Astrocyte (in vitro differentiated cells and primary cell): ENCODE measurements at regions not wholly inside any gene's neighbourhood (a gene's known extent, or its start where the extent isn't known, plus 50 kb on each side); places are given as distances from the start of the nearest gene placed in this dataset.

ENCODE experiments used
- DNase-seq: peaks from one replicate; pipeline ENCODE4 v3.0.0-alpha.2; 2010; ENCODE audit warnings: low read depth
- FAIRE-seq: peaks from 2 replicates; lab custom pipeline; 2011; peaks lifted over from hg19 to GRCh38; lab: Jason Lieb, UNC
- H2AFZ ChIP-seq: 2 replicates; pipeline ENCODE4 v1.6.0; 2012; ENCODE audit warnings: low read depth, low read length, inconsistent platforms
- H3K27ac ChIP-seq: 2 replicates; pipeline ENCODE4 v1.5.1; 2011; ENCODE audit warnings: low read depth, low read length, inconsistent platforms
- H3K27me3 ChIP-seq: 2 replicates; pipeline ENCODE4 v1.6.0; 2011; ENCODE audit warnings: low read length, inconsistent platforms; ENCODE audit not compliant: insufficient read depth
- H3K36me3 ChIP-seq: 2 replicates; pipeline ENCODE4 v1.5.1; 2011; ENCODE audit warnings: low read length, inconsistent platforms; ENCODE audit not compliant: insufficient read depth
- H3K4me1 ChIP-seq: 2 replicates; pipeline ENCODE4 v1.5.1; 2011; ENCODE audit warnings: low read length, inconsistent platforms; ENCODE audit not compliant: insufficient read depth
- H3K4me2 ChIP-seq: 2 replicates; pipeline ENCODE4 v1.6.0; 2012; ENCODE audit warnings: low read length, inconsistent platforms
- H3K4me3 ChIP-seq: 2 replicates; pipeline ENCODE4 v1.5.1; 2011; ENCODE audit warnings: low read depth, mild to moderate bottlenecking, low read length, inconsistent platforms; ENCODE audit not compliant: insufficient read depth
- H3K79me2 ChIP-seq: 2 replicates; pipeline ENCODE4 v1.6.0; 2012; ENCODE audit warnings: mild to moderate bottlenecking, low read length, inconsistent platforms; ENCODE audit not compliant: insufficient read depth
- H3K9ac ChIP-seq: 2 replicates; pipeline ENCODE4 v1.6.0; 2012; ENCODE audit warnings: mild to moderate bottlenecking, low read length, inconsistent platforms
- H3K9me3 ChIP-seq: 2 replicates; pipeline ENCODE4 v1.5.1; 2012; ENCODE audit warnings: low read depth, mild to moderate bottlenecking, low read length, inconsistent platforms; ENCODE audit not compliant: insufficient read depth
- H4K20me1 ChIP-seq: 2 replicates; pipeline ENCODE4 v1.6.0; 2012; ENCODE audit warnings: low read length, inconsistent platforms; ENCODE audit not compliant: insufficient read depth
- H3K27ac Mint-ChIP-seq: one replicate; pipeline ENCODE4 v1.8.0; 2021; ENCODE audit warnings: mild to moderate bottlenecking, mixed read lengths; ENCODE audit not compliant: unreplicated experiment
- H3K27me3 Mint-ChIP-seq: one replicate; pipeline ENCODE4 v1.8.0; 2021; ENCODE audit warnings: low read depth, mixed read lengths; ENCODE audit not compliant: unreplicated experiment
- H3K36me3 Mint-ChIP-seq: one replicate; pipeline ENCODE4 v1.8.0; 2021; ENCODE audit warnings: low read depth, mixed read lengths; ENCODE audit not compliant: unreplicated experiment
- H3K4me1 Mint-ChIP-seq: one replicate; pipeline ENCODE4 v1.8.0; 2021; ENCODE audit warnings: low read depth, mixed read lengths; ENCODE audit not compliant: unreplicated experiment
- H3K4me3 Mint-ChIP-seq: one replicate; pipeline ENCODE4 v1.8.0; 2021; ENCODE audit warnings: mild to moderate bottlenecking, moderate library complexity, mixed read lengths; ENCODE audit not compliant: unreplicated experiment
- H3K9me3 Mint-ChIP-seq: one replicate; pipeline ENCODE4 v1.8.0; 2021; ENCODE audit warnings: mild to moderate bottlenecking, mixed read lengths; ENCODE audit not compliant: unreplicated experiment
- EZH2 ChIP-seq: IDR thresholded peaks from 2 replicates; pipeline ENCODE4 v1.6.1; 2012; ENCODE audit warnings: mild to moderate bottlenecking, low read length, inconsistent platforms; ENCODE audit not compliant: insufficient read depth
- TF ChIP-seq, protein P1 (sequence below): IDR thresholded peaks from 2 replicates; pipeline ENCODE4 v1.5.1; 2011; ENCODE audit warnings: low read depth, mild to moderate bottlenecking, inconsistent platforms, low read length, moderate library complexity; ENCODE audit not compliant: insufficient read depth

GRCh38 chr12:33267641-33268040 lies 172.0 kb downstream of the SYT10 start:
- Mint-ChIP-seq H3K4me1 (peaks cover 17% of the 10 kb centered on the region), H3K9me3 (no peaks in the 10 kb centered on the region), H3K4me3 (no peak overlapping the region), H3K36me3 (no peaks in the 10 kb centered on the region), H3K27me3 (no peaks in the 10 kb centered on the region), H3K27ac (no peak overlapping the region)
- H3K27ac ChIP-seq = no peak overlapping the region
- no peaks in the 10 kb centered on the region for H4K20me1 ChIP-seq
- H2AFZ ChIP-seq = no peak overlapping the region
- no peaks in the 10 kb centered on the region for H3K36me3 ChIP-seq
- no peak for FAIRE-seq
- no peak overlapping the region for H3K9ac ChIP-seq
- TF ChIP-seq, protein P1, sequence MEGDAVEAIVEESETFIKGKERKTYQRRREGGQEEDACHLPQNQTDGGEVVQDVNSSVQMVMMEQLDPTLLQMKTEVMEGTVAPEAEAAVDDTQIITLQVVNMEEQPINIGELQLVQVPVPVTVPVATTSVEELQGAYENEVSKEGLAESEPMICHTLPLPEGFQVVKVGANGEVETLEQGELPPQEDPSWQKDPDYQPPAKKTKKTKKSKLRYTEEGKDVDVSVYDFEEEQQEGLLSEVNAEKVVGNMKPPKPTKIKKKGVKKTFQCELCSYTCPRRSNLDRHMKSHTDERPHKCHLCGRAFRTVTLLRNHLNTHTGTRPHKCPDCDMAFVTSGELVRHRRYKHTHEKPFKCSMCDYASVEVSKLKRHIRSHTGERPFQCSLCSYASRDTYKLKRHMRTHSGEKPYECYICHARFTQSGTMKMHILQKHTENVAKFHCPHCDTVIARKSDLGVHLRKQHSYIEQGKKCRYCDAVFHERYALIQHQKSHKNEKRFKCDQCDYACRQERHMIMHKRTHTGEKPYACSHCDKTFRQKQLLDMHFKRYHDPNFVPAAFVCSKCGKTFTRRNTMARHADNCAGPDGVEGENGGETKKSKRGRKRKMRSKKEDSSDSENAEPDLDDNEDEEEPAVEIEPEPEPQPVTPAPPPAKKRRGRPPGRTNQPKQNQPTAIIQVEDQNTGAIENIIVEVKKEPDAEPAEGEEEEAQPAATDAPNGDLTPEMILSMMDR = no peak
- no peak for TF ChIP-seq EZH2
- H3K9me3 ChIP-seq = no peaks in the 10 kb centered on the region
- no peaks in the 10 kb centered on the region for H3K79me2 ChIP-seq
- H3K4me1 ChIP-seq = no peaks in the 10 kb centered on the region
- no peaks in the 10 kb centered on the region for H3K27me3 ChIP-seq
- no peak overlapping the region for H3K4me2 ChIP-seq
- DNase-seq = no peak
- no peak overlapping the region for H3K4me3 ChIP-seq

DNA sequence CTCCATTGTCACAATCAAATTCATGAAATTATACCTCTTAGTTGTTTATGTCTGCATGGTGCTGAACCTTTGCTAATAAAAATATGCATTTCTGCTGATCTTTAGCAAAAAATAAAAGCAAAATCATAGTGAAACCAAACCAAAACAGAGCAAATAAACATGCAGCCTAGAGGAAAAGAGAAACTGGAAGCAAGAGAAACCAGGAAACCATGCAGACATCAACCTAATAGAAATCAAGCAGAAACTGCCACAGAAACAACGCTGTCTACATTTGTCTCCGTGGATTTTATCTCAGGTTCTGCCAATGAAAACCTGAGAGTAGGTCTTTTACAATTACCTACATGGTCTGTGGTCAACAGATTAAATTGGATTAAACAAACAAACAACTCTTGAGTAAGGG lies 173.7 kb downstream of the SYT10 start:
- Histone ChIP-seq H3K27ac (no peak overlapping the region), H2AFZ (no peak overlapping the region), H3K9me3 (no peaks in the 10 kb centered on the region), H3K79me2 (no peaks in the 10 kb centered on the region), H3K27me3 (no peaks in the 10 kb centered on the region), H3K4me1 (no peaks in the 10 kb centered on the region), H3K36me3 (no peaks in the 10 kb centered on the region), H4K20me1 (no peaks in the 10 kb centered on the region), H3K9ac (no peak overlapping the region), H3K4me2 (no peak overlapping the region), H3K4me3 (no peak overlapping the region)
- H3K27ac Mint-ChIP-seq = no peak overlapping the region
- H3K4me3 Mint-ChIP-seq = no peak overlapping the region
- H3K4me1 Mint-ChIP-seq = peaks cover 17% of the 10 kb centered on the region
- DNase-seq (no peak), FAIRE-seq (no peak)
- H3K36me3 Mint-ChIP-seq = no peaks in the 10 kb centered on the region
- H3K9me3 Mint-ChIP-seq = no peaks in the 10 kb centered on the region
- H3K27me3 Mint-ChIP-seq = no peaks in the 10 kb centered on the region
- TF ChIP-seq, protein P1 = no peak
- no peak for TF ChIP-seq EZH2

DNA sequence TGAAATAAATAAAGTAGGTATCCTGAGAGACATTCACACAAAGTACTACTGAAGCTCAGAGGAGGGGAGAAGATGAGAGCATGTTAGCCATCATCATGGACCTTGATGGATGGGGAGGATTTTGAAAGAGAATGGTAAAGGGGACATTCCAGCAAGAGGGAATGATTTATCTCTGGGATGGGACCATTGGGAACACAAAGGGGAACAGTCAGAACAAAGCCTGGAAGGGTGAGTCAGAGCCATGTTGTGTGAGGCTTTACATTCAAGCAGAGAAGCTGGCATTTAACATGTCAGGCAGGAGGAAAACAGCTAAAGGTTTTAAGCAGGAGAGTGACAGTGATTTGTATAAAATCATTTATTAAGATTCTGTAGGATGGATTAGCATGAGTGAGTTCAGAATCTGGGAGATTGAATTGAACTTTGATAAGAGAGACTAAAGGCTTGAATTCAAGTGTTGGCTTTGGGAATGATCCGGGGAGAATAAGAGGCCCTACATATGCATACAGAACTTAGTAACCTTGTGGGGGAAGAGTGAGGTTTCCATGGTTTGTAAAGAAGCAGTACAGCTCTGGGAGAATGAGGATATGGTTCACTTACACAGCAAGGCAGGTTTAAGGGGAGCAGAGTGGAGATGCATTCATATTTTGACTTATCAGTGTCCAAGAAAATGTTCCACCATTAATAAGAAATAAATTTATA lies 174.4 kb downstream of the SYT10 start:
- Histone ChIP-seq H3K4me1 (no peaks in the 10 kb centered on the region), H3K79me2 (no peaks in the 10 kb centered on the region), H3K9ac (no peak overlapping the region), H2AFZ (no peak overlapping the region), H3K27me3 (no peaks in the 10 kb centered on the region), H3K4me2 (no peak overlapping the region), H3K36me3 (no peaks in the 10 kb centered on the region), H3K9me3 (no peaks in the 10 kb centered on the region), H3K27ac (no peak overlapping the region), H4K20me1 (no peaks in the 10 kb centered on the region), H3K4me3 (no peak overlapping the region)
- H3K27ac Mint-ChIP-seq = no peak overlapping the region
- H3K9me3 Mint-ChIP-seq = no peaks in the 10 kb centered on the region
- no peaks in the 10 kb centered on the region for H3K36me3 Mint-ChIP-seq
- no peak for DNase-seq
- H3K27me3 Mint-ChIP-seq = no peaks in the 10 kb centered on the region
- no peak for TF ChIP-seq EZH2
- TF ChIP-seq, protein P1 = no peak
- H3K4me3 Mint-ChIP-seq = no peak overlapping the region
- no peak for FAIRE-seq
- peaks cover 17% of the 10 kb centered on the region for H3K4me1 Mint-ChIP-seq
